SK-N-SH (cell line): ENCODE measurements at regions not wholly inside any gene's neighbourhood (a gene's known extent, or its start where the extent isn't known, plus 50 kb on each side); places are given as distances from the start of the nearest gene placed in this dataset.
A peak's percentile ranks its signal among the peaks of the same experiment; 100 is the strongest.

Experiments used
- CTCF ChIA-PET: fragments of 300-600, 350-600 bp; formaldehyde crosslinking; extraction: SDS; loops from one replicate; lab custom pipeline; 2021; lab: Yijun Ruan, JAX
- POLR2A ChIA-PET: fragments of 350-600 bp; sonication (Branson Sonifier 250); formaldehyde crosslinking; extraction: SDS; loops from one replicate; lab custom pipeline; 2020; ENCODE audit warnings: antibody characterized with exemption, inconsistent platforms; lab: Yijun Ruan, JAX
- DNase-seq: peaks from one replicate; pipeline ENCODE4 v3.0.0; 2012
- H2AFZ ChIP-seq: fragments of 200-600 bp; sonication (generic); 2 replicates; pipeline ENCODE4 v1.8.1; 2016; ENCODE audit warnings: antibody characterized with exemption, mild to moderate bottlenecking, low read depth
- H3F3A ChIP-seq: fragments of 200-600 bp; sonication (generic); replicated peaks from 2 replicates; pipeline ENCODE3; 2016; ENCODE audit warnings: antibody characterized with exemption, mild to moderate bottlenecking; ENCODE audit not compliant: insufficient read depth
- H3K27ac ChIP-seq, 2 experiments: fragments of 200-500 bp in 1 of 2; fragments of 200-600 bp in 1 of 2; sonication (Bioruptor generic) in 1 of 2; sonication (generic), shearing (Covaris generic) in 1 of 2; 2 replicates each; pipeline versions ENCODE4 v1.5.1 to v1.6.1; 2014 to 2016; ENCODE audit warnings: low read depth in 2 of 2, inconsistent platforms in 1 of 2, low read length in 1 of 2, mild to moderate bottlenecking in 1 of 2, mixed read lengths in 1 of 2
- H3K27me3 ChIP-seq: fragments of 200-600 bp; sonication (generic), shearing (Covaris generic); 2 replicates; pipeline ENCODE4 v1.6.1; 2016; ENCODE audit warnings: mixed run types; ENCODE audit not compliant: insufficient read depth
- H3K36me3 ChIP-seq, 2 experiments: fragments of 200-500 bp in 1 of 2; fragments of 200-600 bp in 1 of 2; sonication (Bioruptor generic) in 1 of 2; sonication (generic) in 1 of 2; replicated peaks in 1 of 2; 2 replicates each; pipeline versions ENCODE3 to v1.5.1; 2014 to 2016; ENCODE audit warnings: low read length in 1 of 2, mild to moderate bottlenecking in 1 of 2; ENCODE audit not compliant: insufficient read depth in 2 of 2, control insufficient read depth in 1 of 2
- H3K4me1 ChIP-seq, 2 experiments: fragments of 200-500 bp in 1 of 2; fragments of 200-600 bp in 1 of 2; sonication (Bioruptor generic) in 1 of 2; sonication (generic), shearing (Covaris generic) in 1 of 2; 2 replicates each; pipeline versions ENCODE4 v1.5.1 to v1.6.1; 2014 to 2016; ENCODE audit warnings: low read depth in 1 of 2, low read length in 1 of 2, mixed run types in 1 of 2; ENCODE audit not compliant: insufficient read depth in 2 of 2, control insufficient read depth in 1 of 2
- H3K4me2 ChIP-seq: fragments of 200-600 bp; sonication (generic), shearing (Covaris generic); 2 replicates; pipeline ENCODE4 v1.6.1; 2017; ENCODE audit warnings: mixed run types
- H3K4me3 ChIP-seq, 2 experiments: fragments of 200-500 bp in 1 of 2; fragments of 200-600 bp in 1 of 2; sonication (Bioruptor generic) in 1 of 2; sonication (generic), shearing (Covaris generic) in 1 of 2; 2 replicates each; pipeline versions ENCODE4 v1.5.1 to v1.8.1; 2014 to 2016; ENCODE audit warnings: low read depth in 2 of 2, inconsistent platforms in 1 of 2, low read length in 1 of 2, mild to moderate bottlenecking in 1 of 2, mixed read lengths in 1 of 2, moderate library complexity in 1 of 2
- H3K79me2 ChIP-seq: fragments of 200-600 bp; sonication (generic); 2 replicates; pipeline ENCODE4 v1.8.1; 2017; ENCODE audit warnings: mild to moderate bottlenecking; ENCODE audit not compliant: insufficient read depth
- H3K9ac ChIP-seq: fragments of 200-600 bp; sonication (generic); 2 replicates; pipeline ENCODE4 v1.6.1; 2017; ENCODE audit warnings: mixed run types
- H3K9me2 ChIP-seq: fragments of 200-600 bp; sonication (generic); 2 replicates; pipeline ENCODE4 v1.6.1; 2017; ENCODE audit warnings: mixed run types
- H3K9me3 ChIP-seq: fragments of 200-600 bp; sonication (generic); 2 replicates; pipeline ENCODE4 v1.6.1; 2017; ENCODE audit warnings: mixed run types, mild to moderate bottlenecking, moderate library complexity
- H4K20me1 ChIP-seq: fragments of 200-600 bp; sonication (generic); 2 replicates; pipeline ENCODE4 v1.6.1; 2017; ENCODE audit warnings: mild to moderate bottlenecking, mixed run types; ENCODE audit not compliant: insufficient read depth
- CHD2 ChIP-seq: fragments of 150-350 bp; IDR thresholded peaks from 2 replicates; pipeline ENCODE4 v1.6.1; 2018; ENCODE audit warnings: low read length; ENCODE audit not compliant: partially characterized antibody
- CTCF ChIP-seq: fragments of 200-600 bp; sonication (generic); IDR thresholded peaks from 2 replicates; pipeline ENCODE4 v1.6.1; 2017; ENCODE audit warnings: antibody characterized with exemption, mild to moderate bottlenecking, moderate library complexity
- ELF1 ChIP-seq: IDR thresholded peaks from 2 replicates; pipeline ENCODE4 v1.4.0; 2012
- EP300 ChIP-seq, 2 experiments: IDR thresholded peaks; 2 replicates each; pipeline versions ENCODE4 v1.4.0 to v1.6.1; 2012; ENCODE audit warnings: borderline replicate concordance in 1 of 2, low read depth in 1 of 2, low read length in 1 of 2
- FOXJ3 ChIP-seq: sonication (generic); formaldehyde crosslinking; IDR thresholded peaks from 2 replicates; pipeline ENCODE4 v1.5.1; 2020; ENCODE audit warnings: mild to moderate bottlenecking, missing genetic modification reagents
- FOXM1 ChIP-seq: IDR thresholded peaks from 2 replicates; pipeline ENCODE4 v1.4.0; 2012; ENCODE audit warnings: low read depth, mild to moderate bottlenecking
- GATA2 ChIP-seq: sonication (generic); formaldehyde crosslinking; IDR thresholded peaks from 2 replicates; pipeline ENCODE4 v1.5.0; 2020; ENCODE audit warnings: mild to moderate bottlenecking, missing genetic modification reagents
- MAX ChIP-seq: IDR thresholded peaks from 2 replicates; pipeline ENCODE4 v1.4.0; 2012; ENCODE audit warnings: low read depth
- NFIC ChIP-seq: IDR thresholded peaks from 2 replicates; pipeline ENCODE4 v1.4.0; 2012; ENCODE audit warnings: borderline replicate concordance
- PBX3 ChIP-seq: IDR thresholded peaks from 2 replicates; pipeline ENCODE4; 2012
- RAD21 ChIP-seq: IDR thresholded peaks from 2 replicates; pipeline ENCODE4 v1.6.1; 2012; ENCODE audit warnings: mild to moderate bottlenecking, low read length
- RXRA ChIP-seq: IDR thresholded peaks from 2 replicates; pipeline ENCODE4 v1.4.0; 2012; ENCODE audit warnings: low read depth, mild to moderate bottlenecking, borderline replicate concordance
- TCF12 ChIP-seq: IDR thresholded peaks from 2 replicates; pipeline ENCODE4 v1.4.0; 2012
- TEAD4 ChIP-seq: IDR thresholded peaks from 2 replicates; pipeline ENCODE4 v1.4.0; 2012; ENCODE audit warnings: mild to moderate bottlenecking, borderline replicate concordance; ENCODE audit not compliant: insufficient read depth
- WGBS: methylation state at CpG from one replicate; pipeline ENCODE4 v1.1.6; 2017; ENCODE audit warnings: low lambda C conversion rate; 5-methylcytosine and 5-hydroxymethylcytosine counted together

GRCh38 chr7:131145770-131146169, 181.9 kb upstream of the MKLN1 start:
- POLR2A ChIA-PET: no interaction called here
- Histone ChIP-seq H3K4me3 (no peak overlapping the region), H3K9me3 (no peaks in the 10 kb centered on the region), H3K4me1 (no peaks in the 10 kb centered on the region)
- TF ChIP-seq TEAD4 (no peak), ELF1 (no peak), NFIC (no peak), TCF12 (no peak), MAX (no peak), RAD21 (no peak), CTCF (no peak), FOXJ3 (no peak), CHD2 (no peak), GATA2 (CRISPR knock-in tag) (no peak)
- TF ChIP-seq, all 33 proteins: peak for 0
- Histone ChIP-seq H3K36me3 (no peaks in the 10 kb centered on the region), H3F3A (no peaks in the 10 kb centered on the region), H3K4me2 (no peak overlapping the region), H3K27me3 (no peaks in the 10 kb centered on the region), H3K9me2 (no peaks in the 10 kb centered on the region), H3K9ac (no peak overlapping the region), H3K27ac (0 out of 4 replicates have a peak overlapping the region, but pooled peaks of 1 of the 2 experiments have one; percentile 1), H3K79me2 (no peaks in the 10 kb centered on the region), H2AFZ (no peak overlapping the region), H4K20me1 (no peaks in the 10 kb centered on the region)
- WGBS: 51% methylated on average over 3 of the region's 3 CpGs
- no peak for DNase-seq
- CTCF ChIA-PET: interaction anchor here (0.9 to 1.3 kb wide), 2 partner anchors 9 to 11 kb away, joined by 3 to 6 read pairs; no protein-coding TSS in a partner anchor

GRCh38 chr7:131147604-131148003, 180.1 kb upstream of the MKLN1 start:
- Histone ChIP-seq H2AFZ (no peak overlapping the region), H3K4me2 (no peak overlapping the region), H3K4me3 (no peak overlapping the region), H3K9me3 (no peaks in the 10 kb centered on the region), H3K4me1 (no peaks in the 10 kb centered on the region), H3K27me3 (no peaks in the 10 kb centered on the region), H3K9ac (no peak overlapping the region), H3F3A (peaks cover 7% of the 10 kb centered on the region), H3K79me2 (no peaks in the 10 kb centered on the region), H3K36me3 (no peaks in the 10 kb centered on the region), H3K9me2 (no peaks in the 10 kb centered on the region), H4K20me1 (no peaks in the 10 kb centered on the region), H3K27ac (no peak overlapping the region)
- TF ChIP-seq RXRA (no peak), EP300 (IDR thresholded peaks at IDR 0.05; ENCODE audit: borderline replicate concordance in 1 of 2, low read depth in 1 of 2, low read length in 1 of 2) (no peak), PBX3 (no peak), GATA2 (CRISPR knock-in tag) (no peak), FOXM1 (no peak)
- CTCF ChIA-PET: no interaction called here
- DNase-seq: no peak
- POLR2A ChIA-PET: no interaction called here
